RWPE1 (cell line): ENCODE measurements at regions not wholly inside any gene's neighbourhood (a gene's known extent, or its start where the extent isn't known, plus 50 kb on each side); places are given as distances from the start of the nearest gene placed in this dataset.

Experiments used
- CTCF ChIA-PET: fragments of 350-600 bp; sonication (Branson Sonifier 250); formaldehyde crosslinking; extraction: SDS; loops from one replicate; lab custom pipeline; 2021; lab: Yijun Ruan, JAX
- POLR2A ChIA-PET: fragments of 400-600 bp; formaldehyde crosslinking; extraction: SDS; loops from one replicate; lab custom pipeline; 2020; ENCODE audit warnings: antibody characterized with exemption; ENCODE audit not compliant: low non-redundant PET; lab: Yijun Ruan, JAX
- DNase-seq: peaks from one replicate; pipeline ENCODE4 v3.0.0; 2012; ENCODE audit warnings: low spot score
- H3K27ac ChIP-seq: fragments of 450-650 bp; 2 replicates; pipeline ENCODE4 v1.5.1; 2017
- TF ChIP-seq, protein P1 (sequence below): fragments of 450-650 bp; conservative IDR thresholded peaks from 2 replicates; pipeline ENCODE4 v1.5.1; 2017; ENCODE audit warnings: low read depth, mild to moderate bottlenecking

DNA sequence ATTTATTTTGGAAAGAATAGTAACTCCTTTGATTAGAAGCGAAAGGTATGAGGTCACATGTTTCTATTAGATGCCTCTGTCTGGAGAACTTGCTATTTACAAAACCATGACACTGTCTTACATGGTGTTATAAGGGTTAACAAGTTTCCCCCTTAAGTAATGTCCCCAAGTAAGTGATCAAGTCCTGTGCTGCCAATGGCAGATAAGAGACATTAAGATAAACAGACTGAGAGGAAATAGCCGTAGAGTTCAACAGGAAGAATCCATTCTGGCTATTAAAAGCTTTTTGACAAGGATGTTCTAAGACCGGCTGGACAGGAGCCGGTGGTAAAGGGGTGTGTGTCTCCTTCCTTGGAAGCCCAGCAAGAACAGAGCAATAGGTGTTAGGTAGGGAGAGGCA lies 257.5 kb downstream of the GADD45G start:
- CTCF ChIA-PET, result no interaction called here

DNA sequence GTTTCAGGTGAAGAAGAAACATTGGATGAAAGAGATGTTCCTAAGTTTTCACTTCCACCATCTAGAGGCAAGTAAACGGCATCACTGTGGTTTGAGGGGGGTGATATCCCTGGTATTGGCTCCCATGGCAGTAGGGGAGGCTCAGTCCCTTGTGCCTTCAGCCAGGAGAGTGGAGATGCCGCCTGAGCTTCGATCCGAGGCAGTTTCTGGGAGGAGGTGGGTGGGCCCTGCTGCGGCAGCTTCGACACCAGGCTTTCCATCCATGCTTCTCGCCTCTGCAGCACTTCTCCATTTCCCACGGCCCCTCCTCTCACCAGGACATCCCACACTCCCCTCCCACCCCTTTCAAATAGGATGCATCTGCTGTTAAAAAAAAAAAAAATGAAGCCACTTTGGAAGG lies 258.3 kb downstream of the GADD45G start:
- POLR2A ChIA-PET, result no interaction called here
- CTCF ChIA-PET, result no interaction called here
- TF ChIP-seq, protein P1, sequence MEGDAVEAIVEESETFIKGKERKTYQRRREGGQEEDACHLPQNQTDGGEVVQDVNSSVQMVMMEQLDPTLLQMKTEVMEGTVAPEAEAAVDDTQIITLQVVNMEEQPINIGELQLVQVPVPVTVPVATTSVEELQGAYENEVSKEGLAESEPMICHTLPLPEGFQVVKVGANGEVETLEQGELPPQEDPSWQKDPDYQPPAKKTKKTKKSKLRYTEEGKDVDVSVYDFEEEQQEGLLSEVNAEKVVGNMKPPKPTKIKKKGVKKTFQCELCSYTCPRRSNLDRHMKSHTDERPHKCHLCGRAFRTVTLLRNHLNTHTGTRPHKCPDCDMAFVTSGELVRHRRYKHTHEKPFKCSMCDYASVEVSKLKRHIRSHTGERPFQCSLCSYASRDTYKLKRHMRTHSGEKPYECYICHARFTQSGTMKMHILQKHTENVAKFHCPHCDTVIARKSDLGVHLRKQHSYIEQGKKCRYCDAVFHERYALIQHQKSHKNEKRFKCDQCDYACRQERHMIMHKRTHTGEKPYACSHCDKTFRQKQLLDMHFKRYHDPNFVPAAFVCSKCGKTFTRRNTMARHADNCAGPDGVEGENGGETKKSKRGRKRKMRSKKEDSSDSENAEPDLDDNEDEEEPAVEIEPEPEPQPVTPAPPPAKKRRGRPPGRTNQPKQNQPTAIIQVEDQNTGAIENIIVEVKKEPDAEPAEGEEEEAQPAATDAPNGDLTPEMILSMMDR, result no peak
- no peak for DNase-seq
- H3K27ac ChIP-seq, result no peak overlapping the region

More for the DNA sequence above, 257.5 kb downstream of the GADD45G start:
- POLR2A ChIA-PET, result no interaction called here
- TF ChIP-seq, protein P1, result no peak
- no peak for DNase-seq
- H3K27ac ChIP-seq, result no peak overlapping the region

DNA sequence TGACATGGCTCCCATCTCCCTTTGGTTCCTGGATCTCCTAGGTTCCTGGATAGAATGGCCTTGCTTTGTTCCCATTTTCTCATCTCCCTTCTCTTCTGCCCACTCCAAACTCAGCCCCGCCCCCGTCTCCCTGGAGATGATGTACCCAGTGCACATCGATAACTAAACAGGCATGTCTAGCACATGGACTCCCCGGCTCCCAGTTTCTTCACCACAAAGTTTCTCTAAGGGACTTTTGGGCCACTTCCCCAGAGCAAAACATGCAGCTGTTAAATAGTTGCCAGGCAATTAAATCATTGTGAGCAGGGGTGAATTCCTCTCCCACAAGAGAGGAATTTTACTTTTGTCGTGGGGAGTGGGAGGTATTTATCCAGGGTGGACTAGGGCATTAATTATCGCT lies 259.0 kb downstream of the GADD45G start:
- ChIA-PET CTCF (no interaction called here), POLR2A (no interaction called here)
- no peak overlapping the region for H3K27ac ChIP-seq
- DNase-seq, result no peak
- TF ChIP-seq, protein P1, result no peak

DNA sequence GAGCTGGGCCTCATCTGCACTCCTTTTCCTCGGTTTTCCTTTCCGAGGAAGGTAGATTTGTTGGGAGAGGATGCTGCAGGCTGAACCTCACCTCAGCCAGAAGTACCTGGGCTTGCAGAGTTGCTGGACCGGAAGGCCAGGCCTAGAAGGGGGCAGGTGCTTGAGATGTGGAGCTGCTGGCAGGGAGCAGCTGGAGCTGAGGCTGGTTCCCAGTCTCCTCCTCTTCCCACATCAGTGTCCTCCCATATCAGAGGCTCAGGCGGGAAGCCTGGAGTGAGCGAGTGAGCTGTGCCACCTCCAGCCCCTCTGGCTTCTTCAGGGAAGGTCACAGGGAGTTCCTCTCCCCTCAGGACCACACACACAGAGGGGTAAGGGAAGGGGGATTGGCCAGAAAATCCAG lies 259.4 kb downstream of the GADD45G start:
- CTCF ChIA-PET, result interaction anchor here (0.6 to 0.7 kb wide), 2 partner anchors 202 to 1583 kb away, joined by 3 read pairs; no protein-coding TSS in a partner anchor
- POLR2A ChIA-PET, result no interaction called here
- TF ChIP-seq, protein P1, result no peak
- no peak for DNase-seq
- no peak overlapping the region for H3K27ac ChIP-seq

DNA sequence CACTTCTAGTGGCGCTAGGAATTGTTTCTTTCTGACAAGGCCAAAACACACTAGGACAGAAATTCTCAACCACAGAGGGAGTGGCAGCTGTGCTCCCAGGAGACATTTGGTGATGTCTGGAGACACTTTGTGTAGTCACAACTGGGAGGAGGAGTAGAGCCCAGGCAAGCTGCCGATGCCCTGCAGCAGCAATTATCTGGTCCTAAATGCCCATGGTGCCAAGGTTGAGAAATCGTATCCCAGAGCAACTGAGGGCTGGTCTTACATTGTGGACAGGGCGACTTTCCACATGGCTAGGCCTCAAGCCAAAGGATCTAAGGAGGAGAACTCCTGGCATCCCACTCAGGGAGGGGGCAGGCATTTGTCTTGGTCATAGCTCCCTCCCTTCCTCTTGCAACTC lies 259.9 kb downstream of the GADD45G start:
- POLR2A ChIA-PET, result no interaction called here
- CTCF ChIA-PET, result interaction anchor here (0.6 to 0.7 kb wide), 2 partner anchors 202 to 1582 kb away, joined by 3 read pairs; no protein-coding TSS in a partner anchor
- TF ChIP-seq, protein P1, result no peak
- DNase-seq, result no peak
- H3K27ac ChIP-seq, result no peak overlapping the region

DNA sequence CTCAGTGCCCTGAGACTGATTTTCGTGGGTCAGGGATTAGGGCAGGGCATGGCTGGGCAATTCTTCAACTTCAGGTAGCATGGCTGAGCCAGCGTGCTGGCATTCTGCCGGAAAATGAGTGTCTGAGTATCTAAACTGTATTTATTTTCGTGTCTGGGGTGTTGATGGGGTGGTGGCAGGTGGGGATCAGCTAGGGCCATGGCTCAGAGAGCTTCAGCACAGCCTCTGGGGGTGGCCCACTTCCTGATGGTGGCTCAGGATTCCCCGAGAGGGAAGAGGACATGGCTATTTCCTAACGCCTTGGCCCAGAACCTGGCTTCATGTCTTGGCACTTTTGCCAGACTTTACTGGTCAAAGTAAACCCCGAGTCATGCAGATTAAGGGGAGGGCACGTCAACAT lies 260.5 kb downstream of the GADD45G start:
- no peak overlapping the region for H3K27ac ChIP-seq
- no peak for DNase-seq
- CTCF ChIA-PET, result no interaction called here
- POLR2A ChIA-PET, result no interaction called here
- TF ChIP-seq, protein P1, result no peak
